Panc1 (cell line): ENCODE measurements at regions not wholly inside any gene's neighbourhood (a gene's known extent, or its start where the extent isn't known, plus 50 kb on each side); places are given as distances from the start of the nearest gene placed in this dataset.

Experiments used
- ATAC-seq: fragments of 200-7000 bp; cut with Tn5 transposase; 2 replicates; pipeline ENCODE4 v1.9.1; 2020; ENCODE audit warnings: mild to moderate bottlenecking, moderate library complexity
- BruUV-seq: library from RNA; stranded (reverse); fragments of 400-500 nt; replicated peaks from 2 replicates; lab custom pipeline; 2021; lab: Mats Ljungman, UMichigan
- CTCF ChIA-PET: fragments of 300-600 bp; sonication (Branson Sonifier 250); formaldehyde crosslinking; loops from one replicate; lab custom pipeline; 2022; ENCODE audit warnings: antibody characterized with exemption; lab: Charles Lee
- POLR2A ChIA-PET: fragments of 300-600 bp; sonication (Branson Sonifier 250); formaldehyde crosslinking; loops from one replicate; lab custom pipeline; 2022; ENCODE audit warnings: antibody characterized with exemption; lab: Charles Lee
- DNase-seq: peaks from one replicate; pipeline ENCODE4 v3.0.0-alpha.2; 2010; ENCODE audit warnings: low read depth, low spot score
- H3K27ac ChIP-seq: 2 replicates; pipeline ENCODE4 v1.5.1; 2011; ENCODE audit warnings: mild to moderate bottlenecking, low read length, inconsistent platforms
- H3K27me3 ChIP-seq: fragments of 200-500 bp; sonication (Bioruptor generic); 2 replicates; pipeline ENCODE4 v1.6.0; 2014; ENCODE audit warnings: low read length, inconsistent platforms; ENCODE audit not compliant: control insufficient read depth, insufficient read depth
- H3K36me3 ChIP-seq: fragments of 200-500 bp; sonication (Bioruptor generic); 2 replicates; pipeline ENCODE4 v1.5.1; 2014; ENCODE audit warnings: inconsistent platforms, mild to moderate bottlenecking, low read length, moderate library complexity; ENCODE audit not compliant: control insufficient read depth, insufficient read depth
- H3K4me1 ChIP-seq: 2 replicates; pipeline ENCODE4 v1.5.1; 2011; ENCODE audit warnings: inconsistent platforms, mild to moderate bottlenecking, low read length, moderate library complexity; ENCODE audit not compliant: control insufficient read depth, insufficient read depth
- H3K4me3 ChIP-seq, 2 experiments: 2 replicates each; pipeline ENCODE4 v1.5.1; 2011 to 2012; ENCODE audit warnings: low read depth in 2 of 2, low read length in 2 of 2, mild to moderate bottlenecking in 2 of 2, inconsistent platforms in 1 of 2, moderate library complexity in 1 of 2
- H3K9me3 ChIP-seq: fragments of 200-500 bp; sonication (Bioruptor generic); 2 replicates; pipeline ENCODE4 v1.5.1; 2014; ENCODE audit warnings: low read depth, mild to moderate bottlenecking, inconsistent platforms, low read length, moderate library complexity; ENCODE audit not compliant: control insufficient read depth, insufficient read depth
- CTCF ChIP-seq: fragments of 450-650 bp; IDR thresholded peaks from 2 replicates; pipeline ENCODE4 v1.5.1; 2017; ENCODE audit warnings: mild to moderate bottlenecking
- POLR2AphosphoS5 ChIP-seq: IDR thresholded peaks from 2 replicates; pipeline ENCODE4 v1.6.1; 2012; ENCODE audit warnings: mild to moderate bottlenecking, low read depth, low read length, moderate library complexity
- REST ChIP-seq, 2 experiments: IDR thresholded peaks; 2 replicates each; pipeline ENCODE4 v1.6.1; 2011 to 2012; ENCODE audit warnings: low read depth in 2 of 2, control low read depth in 1 of 2, low read length in 1 of 2, mild to moderate bottlenecking in 1 of 2, moderate library complexity in 1 of 2; ENCODE audit not compliant: insufficient read depth in 1 of 2
- SIN3A ChIP-seq: IDR thresholded peaks from 2 replicates; pipeline ENCODE4 v1.6.1; 2012; ENCODE audit warnings: low read depth, mild to moderate bottlenecking, low read length, moderate library complexity, borderline replicate concordance; ENCODE audit not compliant: insufficient read depth
- TCF7L2 ChIP-seq: IDR thresholded peaks from 2 replicates; pipeline ENCODE4 v1.6.1; 2011; ENCODE audit warnings: mild to moderate bottlenecking, low read depth, low read length, inconsistent platforms
- in situ Hi-C: cut with HindIII; loops from 2 replicates; pipeline ENCODE4 v1.10.0; 2016; ENCODE audit warnings: low sequenced_read_pairs, low pct_unique_long_range_greater_than_20kb
- intact Hi-C: fragments of 100-400 bp; cut with micrococcal nuclease; formaldehyde crosslinking; loops from one replicate; pipeline ENCODE4 v1.10.0; 2022; ENCODE audit not compliant: unreplicated experiment

- DNase-seq = no peak
- no peaks in the 10 kb centered on the region for H3K4me1 ChIP-seq
- TF ChIP-seq TCF7L2 = no peak
- TF ChIP-seq POLR2AphosphoS5 = no peak
- no peak for TF ChIP-seq REST (IDR thresholded peaks at IDR 0.05; ENCODE audit: insufficient read depth in 1 of 2, low read depth in 2 of 2, low read length in 1 of 2)
- no peak for TF ChIP-seq SIN3A
- TF ChIP-seq CTCF = no peak
- no peak overlapping the region for H3K27ac ChIP-seq
- no peak for ATAC-seq
- no TSS peak for BruUV-seq
- POLR2A ChIA-PET = no interaction called here
- H3K27me3 ChIP-seq = no peaks in the 10 kb centered on the region
- CTCF ChIA-PET = interaction anchor here (0.7 kb wide), 1 partner anchor 463 kb away, joined by 3 read pairs; no protein-coding TSS in a partner anchor
- H3K9me3 ChIP-seq = no peaks in the 10 kb centered on the region
- in situ Hi-C loops (no loop called here), intact Hi-C loops (no loop called here)
- H3K36me3 ChIP-seq = no peaks in the 10 kb centered on the region
- no peak overlapping the region for H3K4me3 ChIP-seq
Measured at GRCh38 chr2:126239320-126239955, 416.5 kb upstream of the GYPC start.

- no TSS peak for BruUV-seq
- Histone ChIP-seq H3K9me3 (no peaks in the 10 kb centered on the region), H3K36me3 (no peaks in the 10 kb centered on the region), H3K4me1 (no peaks in the 10 kb centered on the region), H3K27ac (no peak overlapping the region), H3K4me3 (no peak overlapping the region), H3K27me3 (no peaks in the 10 kb centered on the region)
- TF ChIP-seq TCF7L2 (no peak), REST (IDR thresholded peaks at IDR 0.05; ENCODE audit: insufficient read depth in 1 of 2, low read depth in 2 of 2, low read length in 1 of 2) (no peak), CTCF (no peak), SIN3A (no peak), POLR2AphosphoS5 (no peak)
- no peak for DNase-seq
- ChIA-PET CTCF (no interaction called here), POLR2A (no interaction called here)
- in situ Hi-C loops (no loop called here), intact Hi-C loops (no loop called here)
- no peak for ATAC-seq
Measured at GRCh38 chr2:126241001-126241400, 415.0 kb upstream of the GYPC start.
